ENCODE measurements at regions not wholly inside any gene's neighbourhood (a gene's known extent, or its start where the extent isn't known, plus 50 kb on each side); places are given as distances from the start of the nearest gene placed in this dataset.
"Not testable (repeated sequence)": the region's sequence is repeated elsewhere in the genome, so short reads cannot be mapped to it uniquely, and the experiment has no call there.

DNA sequence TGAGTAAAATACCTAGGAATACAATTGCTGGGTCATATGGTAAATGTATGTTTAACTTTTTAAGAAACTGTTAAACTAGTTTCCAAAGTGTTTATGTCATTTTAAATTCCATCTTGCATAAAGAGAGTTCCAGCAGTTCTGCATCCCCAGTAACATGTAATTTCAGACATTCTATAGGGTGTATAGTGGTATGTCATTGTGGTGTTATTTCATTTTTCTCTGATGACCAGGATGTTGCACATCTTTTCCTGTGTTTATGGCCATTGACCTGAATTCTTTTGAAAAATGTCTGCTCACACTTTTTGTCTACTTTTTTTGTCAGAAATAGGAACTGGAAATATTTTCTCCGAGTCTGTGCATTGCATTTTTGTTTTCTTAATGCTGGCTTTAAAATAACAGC lies 128.9 kb downstream of the TMEM200A start:
- DNase-seq (ENCODE audit: low spot score) = no peak

DNA sequence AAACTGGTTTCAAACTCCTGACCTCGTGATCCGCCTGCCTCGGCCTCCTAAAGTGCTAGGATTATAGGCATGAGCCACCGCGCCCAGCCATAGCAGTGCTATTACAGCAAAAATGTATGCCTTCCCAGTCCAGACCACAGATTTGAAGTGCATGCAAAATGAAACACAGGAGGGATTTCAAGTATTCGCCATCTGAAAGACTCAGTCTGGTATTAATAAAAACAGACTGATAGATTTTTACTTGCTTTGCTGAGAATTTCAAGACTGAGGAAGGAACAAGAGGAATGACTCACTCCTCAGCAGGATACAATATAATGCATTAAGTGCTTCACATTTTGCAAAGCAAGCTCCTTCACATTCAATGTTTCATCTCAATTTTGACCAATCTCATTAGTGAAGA lies 134.9 kb downstream of the TMEM200A start:
- DNase-seq (ENCODE audit: low spot score) = no peak

DNA sequence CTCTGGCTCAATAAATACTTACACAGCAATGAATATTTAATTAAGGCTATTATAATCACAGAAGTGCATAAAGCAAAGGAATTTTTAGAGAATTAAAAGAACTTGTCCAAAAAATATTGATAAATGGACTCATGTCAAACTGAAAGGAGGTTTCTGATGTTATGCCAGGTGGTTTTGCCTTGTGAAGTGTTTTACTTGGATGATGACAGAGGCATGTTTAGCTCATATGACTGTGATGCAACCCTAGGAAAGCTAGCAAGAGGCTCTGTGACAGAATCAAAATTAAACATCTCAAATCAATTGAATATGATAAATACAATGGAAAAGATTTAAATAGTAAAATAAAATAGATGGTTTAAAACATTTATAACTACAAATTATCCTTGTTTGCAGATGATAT lies 137.3 kb downstream of the TMEM200A start:
- no peak for DNase-seq (ENCODE audit: low spot score)

DNA sequence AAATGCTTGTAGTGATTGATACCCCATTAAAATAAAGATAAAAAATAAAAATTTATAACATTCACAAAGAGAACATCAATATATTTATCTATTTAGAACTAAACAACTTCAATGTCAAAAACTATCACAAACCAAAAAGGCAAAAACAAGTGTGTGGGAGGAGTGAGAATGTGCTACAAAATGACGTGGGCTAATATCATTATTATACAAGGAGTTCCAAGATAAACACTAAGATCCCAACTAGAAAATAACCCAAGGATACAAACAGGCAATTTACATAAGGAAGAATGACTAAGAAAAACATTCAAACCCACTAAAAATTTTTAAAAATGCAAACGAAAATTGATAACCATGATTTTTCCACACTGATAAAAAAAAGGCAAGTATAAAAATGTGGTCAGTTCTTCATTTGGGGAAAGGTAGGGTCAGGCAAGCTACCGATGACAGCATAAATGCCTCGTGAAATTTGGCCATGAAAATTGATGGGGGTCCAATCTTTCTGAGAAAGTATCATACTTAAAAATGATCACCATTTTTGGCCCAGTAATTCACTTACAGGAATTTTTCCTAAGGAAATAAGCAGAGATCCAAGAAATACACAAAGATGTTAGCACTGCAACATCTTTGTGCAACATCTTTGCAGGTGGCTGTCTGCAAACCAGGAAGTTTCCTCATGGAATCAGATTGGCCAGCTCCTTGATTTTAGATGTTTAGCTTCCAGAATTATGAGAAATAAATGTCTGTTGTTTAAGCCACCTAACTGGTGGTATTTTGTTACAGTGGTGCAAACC lies 140.2 kb downstream of the TMEM200A start:
- DNase-seq (ENCODE audit: low spot score) = no peak

DNA sequence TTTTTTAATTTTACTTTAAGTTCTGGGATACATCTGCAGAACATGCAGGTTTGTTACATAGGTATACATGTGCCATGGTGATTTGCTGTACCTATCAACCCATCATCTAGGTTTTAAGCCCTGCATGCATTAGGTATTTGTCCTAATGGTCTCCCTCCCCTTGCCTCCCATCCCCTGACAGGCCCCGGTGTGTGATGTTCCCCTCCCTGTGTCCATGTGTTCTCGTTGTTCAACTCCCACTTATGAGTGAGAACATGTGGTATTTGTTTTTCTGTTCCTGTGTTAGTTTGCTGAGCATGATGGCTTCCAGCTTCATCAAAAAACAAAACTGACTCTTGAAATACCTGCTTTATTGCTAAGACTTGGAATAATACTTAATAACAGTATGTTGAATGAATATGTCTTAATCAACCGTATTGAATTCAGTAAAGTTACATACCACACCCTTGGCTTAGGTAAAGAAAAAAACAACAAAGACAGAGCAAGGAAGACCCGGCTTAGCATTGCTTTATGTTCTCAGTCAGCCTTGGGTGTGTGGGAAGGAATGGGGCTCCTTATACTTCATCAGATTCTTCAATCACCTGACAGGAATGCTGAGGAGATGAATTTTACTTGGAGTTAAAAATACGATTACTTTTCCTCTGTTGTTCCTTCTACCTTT lies 141.3 kb downstream of the TMEM200A start:
- not testable (repeated sequence) for DNase-seq (ENCODE audit: low spot score)

DNA sequence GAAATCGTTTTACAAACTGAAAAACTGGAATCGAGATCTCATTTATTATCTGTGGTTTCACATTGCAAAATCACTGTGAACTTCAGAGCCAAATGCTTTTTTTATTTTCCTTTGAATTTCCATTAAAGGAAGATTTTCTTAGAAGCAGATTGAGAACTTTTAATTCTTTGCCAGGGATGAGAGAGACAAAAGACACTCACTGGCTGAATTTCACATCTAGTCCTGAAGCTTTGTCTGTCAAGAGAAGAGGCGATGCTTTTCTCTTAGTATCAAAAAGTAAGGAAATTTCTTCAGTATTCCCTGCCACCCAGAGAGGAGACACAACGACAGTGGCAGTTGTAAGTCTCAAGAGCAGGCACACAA lies 141.8 kb downstream of the TMEM200A start:
- DNase-seq (ENCODE audit: low spot score) = no peak

DNA sequence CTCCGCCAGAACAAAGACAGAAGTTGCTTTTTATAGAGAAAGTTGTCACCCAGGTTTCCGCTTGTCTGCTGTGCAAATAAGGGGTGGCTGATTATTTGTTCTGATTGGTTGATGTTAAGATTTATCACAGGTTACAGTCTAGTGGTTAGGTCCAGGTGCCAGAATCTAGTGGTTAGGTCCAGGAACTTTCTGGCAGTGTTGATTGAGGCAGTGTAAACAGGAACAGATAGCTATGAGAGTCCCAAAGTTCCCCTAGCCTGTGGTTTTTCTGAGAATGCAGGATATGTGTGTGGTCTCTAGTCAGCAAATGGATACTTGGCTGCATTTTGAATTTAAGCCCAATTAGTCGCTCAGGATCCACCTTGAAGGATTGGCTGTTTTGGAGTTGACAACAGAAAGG lies 148.0 kb downstream of the TMEM200A start:
- DNase-seq (ENCODE audit: low spot score) = no peak

DNA sequence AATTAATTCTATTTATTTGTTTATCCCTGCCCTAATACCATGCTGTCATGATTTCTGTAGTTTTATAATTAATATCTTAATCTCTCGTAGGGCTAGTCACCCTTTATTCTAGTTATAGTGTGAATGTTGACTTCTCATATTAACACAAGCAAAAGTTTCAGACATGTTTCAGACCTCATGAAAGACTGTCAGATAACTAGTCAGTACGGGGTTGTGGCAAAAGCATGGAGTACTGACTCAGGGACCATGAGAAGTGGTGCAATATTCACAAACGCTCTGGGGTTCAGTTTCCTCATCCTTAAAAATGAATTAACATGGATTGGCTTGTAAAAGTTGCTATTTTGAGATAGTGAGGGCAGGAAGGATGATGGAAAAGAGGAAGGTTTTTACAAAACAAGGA lies 148.9 kb downstream of the TMEM200A start:
- DNase-seq (ENCODE audit: low spot score) = no peak

DNA sequence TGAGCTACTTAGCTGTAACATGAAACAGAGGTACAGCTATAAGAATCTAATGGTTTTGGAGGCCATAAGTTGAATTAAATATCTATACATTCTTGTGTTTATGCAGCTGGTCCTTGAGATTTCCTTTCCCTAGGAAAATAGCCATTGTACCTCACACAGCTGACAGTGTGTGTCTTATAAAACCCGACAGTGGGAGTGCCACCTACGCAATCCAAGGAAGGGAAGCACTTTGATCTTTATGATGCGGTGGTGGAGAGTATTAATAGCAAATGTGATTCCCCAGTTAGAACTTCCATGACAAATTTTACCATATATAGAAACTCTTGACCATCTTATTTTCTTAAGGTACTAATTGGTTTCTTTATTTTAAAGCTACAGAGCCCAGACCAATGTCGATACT lies 149.5 kb downstream of the TMEM200A start:
- no peak for DNase-seq (ENCODE audit: low spot score)

DNA sequence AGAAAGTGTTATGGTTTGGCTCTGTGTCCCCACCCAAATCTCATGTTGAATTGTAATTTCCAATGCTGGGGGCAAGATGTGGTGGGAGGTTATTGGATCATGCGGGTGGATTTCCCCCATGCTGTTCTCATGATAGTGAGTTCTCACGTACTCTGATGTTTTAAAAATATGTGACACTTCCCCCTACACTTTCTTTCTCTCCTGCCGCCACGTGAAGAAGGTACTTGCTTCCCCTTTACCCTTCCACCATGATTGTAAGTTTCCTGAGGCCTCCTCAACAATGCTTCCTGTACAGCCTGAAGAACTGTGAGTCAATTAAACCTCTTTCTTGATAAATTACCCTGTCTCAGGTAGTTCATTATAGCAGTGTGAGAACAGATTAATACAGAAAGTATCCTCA lies 150.8 kb downstream of the TMEM200A start:
- DNase-seq (ENCODE audit: low spot score) = no peak

DNA sequence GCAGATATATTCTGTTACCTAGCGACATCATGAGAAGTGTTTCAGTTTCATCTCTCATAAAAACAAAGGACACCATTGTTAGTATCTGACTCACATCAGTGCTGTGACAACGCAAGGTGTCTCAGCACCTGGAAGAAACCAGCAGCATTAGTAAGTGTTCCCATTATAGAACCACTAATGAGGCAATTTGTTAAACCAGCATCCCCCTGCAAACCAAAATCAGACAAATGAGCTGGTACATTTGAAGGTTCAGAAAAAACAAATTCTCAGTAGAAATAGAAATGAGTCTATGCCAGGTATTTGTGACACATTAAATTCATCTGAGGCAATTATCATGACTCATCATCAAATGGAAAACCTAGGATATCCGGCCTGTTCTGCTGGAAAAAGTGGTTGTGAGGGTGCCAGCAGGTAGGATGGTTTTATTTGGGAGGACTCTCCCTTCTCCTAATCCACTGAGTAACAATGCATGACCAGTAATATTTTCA lies 151.7 kb downstream of the TMEM200A start:
- DNase-seq (ENCODE audit: low spot score) = no peak

DNA sequence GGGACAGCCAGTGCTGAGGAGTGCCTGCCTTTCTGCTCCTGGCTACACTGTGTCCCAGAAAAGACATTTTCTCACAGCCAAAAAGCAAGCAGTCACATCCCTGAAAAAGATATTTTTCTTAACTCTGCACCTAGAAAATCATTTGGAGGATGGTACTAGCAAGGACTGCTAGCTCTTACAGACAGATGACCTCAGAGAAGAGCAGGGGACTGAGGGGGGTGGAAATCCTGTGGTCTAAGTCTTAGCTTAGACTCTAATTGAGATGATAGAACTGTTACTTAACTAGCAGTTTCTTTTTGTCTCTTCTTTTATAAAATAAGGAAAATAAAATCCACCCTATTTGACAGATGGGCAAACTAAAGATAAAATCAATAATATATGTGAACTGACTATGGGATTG lies 152.8 kb downstream of the TMEM200A start:
- DNase-seq (ENCODE audit: low spot score) = no peak

DNA sequence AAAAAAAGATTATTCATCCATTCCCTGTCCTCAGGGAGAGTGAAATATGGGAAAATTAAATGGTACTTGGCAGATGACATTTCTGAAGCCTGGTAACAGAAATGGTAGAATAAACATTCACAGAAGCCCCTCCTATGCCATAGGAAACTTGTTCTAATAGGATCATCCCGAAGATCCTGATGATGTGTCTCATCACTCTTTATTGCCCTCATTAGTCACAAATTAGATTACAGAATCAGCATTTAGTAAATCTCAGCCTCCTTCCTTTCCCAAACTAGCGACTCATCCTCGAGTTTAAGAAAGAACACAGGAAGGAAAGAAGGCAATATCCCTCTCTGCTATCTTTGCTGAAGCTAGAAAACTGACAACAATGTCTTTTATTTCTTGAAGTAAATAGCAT lies 154.4 kb downstream of the TMEM200A start:
- peak; percentile 6 for DNase-seq (ENCODE audit: low spot score)

DNA sequence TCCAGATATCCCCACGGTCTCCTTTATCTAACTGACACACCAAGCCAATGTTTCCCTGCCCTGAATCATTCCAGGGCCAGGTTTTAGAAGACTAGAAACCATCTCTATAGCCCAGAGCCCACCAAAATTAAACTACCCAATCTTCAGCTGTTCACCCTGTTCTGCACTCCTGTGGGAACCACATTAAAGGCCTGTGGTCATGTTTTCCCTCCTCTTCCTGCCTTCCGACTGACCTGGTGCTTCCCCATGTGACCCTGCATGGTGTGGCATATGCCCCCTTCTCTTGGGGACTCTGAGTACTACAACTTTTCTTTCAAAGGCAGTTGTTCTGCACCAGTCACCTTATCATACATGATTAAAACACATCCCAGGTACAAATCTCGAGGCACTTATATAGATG lies 155.0 kb downstream of the TMEM200A start:
- no peak for DNase-seq (ENCODE audit: low spot score)

DNA sequence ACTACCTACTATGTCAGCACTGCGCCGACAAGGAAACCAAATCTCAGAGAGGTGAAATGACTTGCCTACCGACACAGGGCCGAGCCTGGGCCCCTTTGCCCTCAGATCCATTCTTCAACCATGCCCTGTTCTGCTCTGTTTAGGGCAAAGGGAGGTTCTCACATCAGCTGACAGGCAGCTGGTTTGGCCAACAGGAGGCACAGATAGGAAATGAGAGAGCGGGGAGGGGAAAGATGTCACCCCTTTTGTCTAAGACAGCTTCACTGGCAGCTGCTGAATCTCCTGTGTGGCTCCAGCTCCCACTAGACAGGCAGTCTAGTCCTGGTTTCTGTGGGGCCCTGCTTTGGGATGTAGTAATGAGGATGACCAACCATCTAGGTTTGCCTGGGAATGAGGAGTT lies 158.7 kb downstream of the TMEM200A start:
- no peak for DNase-seq (ENCODE audit: low spot score)

DNA sequence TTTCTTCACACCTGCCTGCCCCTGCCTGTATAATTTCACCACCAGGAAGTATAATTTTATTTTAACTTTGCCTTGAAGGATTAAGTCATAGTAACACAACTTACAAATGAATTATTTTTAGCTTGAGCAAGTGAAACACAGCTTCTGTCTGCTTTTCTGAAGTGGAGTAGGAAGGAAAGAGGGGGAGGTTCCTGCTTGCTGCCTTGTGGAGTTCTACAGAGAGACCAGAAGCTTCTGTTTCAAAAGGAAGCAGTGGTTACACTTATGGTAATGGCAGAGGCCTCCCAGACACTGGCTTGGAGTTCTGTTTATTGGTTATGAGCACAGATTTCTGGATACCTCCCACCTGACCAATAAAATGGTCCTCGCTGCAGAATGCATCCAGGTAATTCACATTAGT lies 159.6 kb downstream of the TMEM200A start:
- DNase-seq (ENCODE audit: low spot score) = no peak

DNA sequence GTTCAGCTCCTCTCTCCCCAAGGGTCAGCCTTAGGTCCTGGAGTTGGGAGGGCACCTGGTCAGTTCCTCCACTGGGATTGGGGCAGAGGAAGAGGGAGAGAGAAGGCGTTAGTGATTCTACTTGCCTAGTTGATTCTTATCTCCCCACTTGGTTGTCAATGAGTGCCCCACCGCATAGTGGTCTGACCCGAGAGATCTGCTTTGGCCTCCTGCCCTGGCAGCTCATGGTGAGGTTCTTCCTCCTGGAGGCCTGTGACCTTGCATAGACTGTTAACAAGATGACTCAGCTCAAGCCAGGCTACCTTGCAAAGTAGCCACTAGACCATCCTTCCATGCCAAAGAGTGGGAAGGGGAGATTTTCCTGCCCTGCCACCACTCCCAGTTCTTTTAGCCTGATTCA lies 160.6 kb downstream of the TMEM200A start:
- DNase-seq (ENCODE audit: low spot score) = no peak

DNA sequence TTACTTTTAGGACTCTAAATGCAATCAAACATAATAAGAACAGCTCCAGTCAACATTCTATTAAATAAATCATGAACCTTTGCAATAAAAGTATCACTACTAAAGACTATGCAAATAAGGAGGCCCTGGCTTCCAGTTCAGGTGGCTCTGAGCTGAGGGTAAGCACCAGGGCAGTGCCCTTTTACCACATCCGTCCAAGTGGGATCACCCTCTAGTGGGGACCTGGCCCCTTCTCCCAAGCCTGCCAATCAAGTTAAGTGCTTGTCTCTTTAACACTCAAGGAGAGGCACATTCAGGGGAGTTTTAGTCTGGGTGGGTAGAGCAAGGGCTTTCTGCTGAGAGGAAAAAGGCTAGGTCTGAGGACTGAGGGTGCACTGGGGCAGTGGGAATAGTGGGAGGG lies 161.4 kb downstream of the TMEM200A start:
- no peak for DNase-seq (ENCODE audit: low spot score)

DNA sequence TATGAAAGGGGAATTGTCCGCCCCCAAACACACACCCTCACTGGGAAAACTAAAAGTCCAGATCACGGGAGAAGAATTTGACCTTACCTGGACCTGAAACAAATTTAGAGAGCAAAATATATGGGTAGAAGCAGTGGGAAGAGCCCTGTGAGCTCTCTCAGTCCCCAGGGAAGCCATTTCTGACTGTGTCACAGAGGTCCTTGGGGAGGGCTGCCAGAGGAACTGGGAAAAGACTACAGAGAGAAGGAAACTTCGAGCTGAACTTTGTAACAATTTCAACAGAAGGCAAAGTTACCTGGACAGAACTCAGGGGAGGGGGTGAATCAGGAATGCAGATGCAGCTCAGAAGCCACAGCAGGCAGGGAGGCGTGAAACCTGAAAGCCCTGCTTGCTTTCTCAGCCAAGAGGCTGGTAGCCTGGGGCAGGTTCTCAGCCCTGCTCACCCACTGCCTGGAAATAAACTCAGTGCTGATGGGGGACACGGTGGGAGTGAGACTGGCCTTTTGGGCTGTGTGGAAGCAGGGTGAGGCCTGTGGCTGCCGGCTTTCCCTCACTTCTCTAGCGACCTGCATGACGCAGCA lies 163.8 kb downstream of the TMEM200A start:
- no peak for DNase-seq (ENCODE audit: low spot score)

DNA sequence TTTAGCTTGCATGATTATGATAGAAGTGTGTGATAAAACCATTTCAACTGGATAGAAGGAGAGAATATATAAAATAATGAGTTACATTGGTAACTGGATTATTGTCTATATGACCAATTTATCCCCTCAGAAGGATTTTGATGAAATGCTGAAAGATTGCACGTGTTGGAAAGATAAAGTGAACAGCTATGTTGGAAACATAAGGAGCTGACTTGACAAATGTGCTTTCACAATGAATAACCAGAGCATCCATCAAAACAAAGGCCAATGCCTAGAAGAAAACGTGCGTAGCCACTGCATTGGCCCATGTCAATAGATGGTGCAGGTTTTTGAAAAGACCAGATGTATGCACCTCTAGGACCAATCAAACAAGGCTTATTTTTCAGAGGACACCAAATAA lies 168.8 kb downstream of the TMEM200A start:
- no peak for DNase-seq (ENCODE audit: low spot score)

DNA sequence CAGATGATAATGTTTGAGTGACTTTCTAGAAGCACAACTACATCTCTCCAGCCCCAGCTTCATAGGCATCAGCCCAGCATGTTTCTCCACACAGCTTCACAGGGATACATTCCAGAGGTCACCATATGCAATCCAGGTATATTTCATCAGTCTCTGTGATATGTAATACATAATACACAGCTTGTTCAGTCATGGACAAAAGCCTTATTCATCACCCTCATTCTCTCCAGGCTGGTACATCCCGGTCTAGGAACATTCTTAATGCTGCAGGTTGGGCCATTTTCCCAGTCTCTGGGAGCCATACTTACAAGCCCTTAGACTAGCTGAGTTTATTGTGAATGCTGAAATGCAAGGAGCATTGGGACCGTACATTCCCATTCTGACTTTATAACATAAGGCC lies 169.4 kb downstream of the TMEM200A start:
- no peak for DNase-seq (ENCODE audit: low spot score)

DNA sequence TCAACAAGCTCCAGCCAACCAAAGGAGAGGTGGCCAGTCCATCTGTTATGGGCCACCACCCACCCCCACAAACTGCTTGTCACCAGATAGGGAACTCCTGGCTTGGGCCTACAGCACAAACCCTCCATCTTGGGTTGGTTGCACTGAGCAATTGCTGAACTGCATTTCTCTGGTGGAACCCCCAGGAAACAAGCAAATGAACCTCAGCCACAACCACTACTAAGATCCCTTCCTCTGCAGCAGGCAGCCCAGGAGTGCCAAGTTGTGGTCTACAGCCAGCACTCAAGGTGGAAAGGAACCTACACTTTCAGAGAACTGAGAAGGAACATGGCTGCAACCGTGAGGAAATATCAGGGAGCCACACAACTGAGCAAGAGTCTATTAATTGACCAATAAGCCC lies 171.6 kb downstream of the TMEM200A start:
- DNase-seq (ENCODE audit: low spot score) = no peak

DNA sequence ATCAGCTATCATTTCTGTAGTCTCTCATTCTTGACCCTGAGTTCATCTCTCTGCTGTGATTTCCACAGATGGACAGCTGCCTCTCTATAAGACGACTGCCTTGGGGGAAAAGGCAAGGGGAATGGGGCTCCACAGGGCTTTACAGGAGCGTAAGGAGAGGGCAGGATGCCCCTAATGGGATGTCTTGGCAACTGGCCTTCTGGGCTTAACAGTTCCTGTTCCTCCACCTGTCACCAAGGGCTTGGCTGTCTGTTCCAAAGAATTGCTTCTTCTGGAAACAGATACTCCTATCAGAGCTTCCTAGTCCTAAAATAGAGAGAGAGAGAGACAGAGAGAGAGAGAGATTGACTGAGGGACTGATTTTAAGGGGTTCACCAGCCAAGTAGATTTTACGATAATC lies 181.9 kb downstream of the TMEM200A start:
- no peak for DNase-seq (ENCODE audit: low spot score)
